Activated T-helper 17 cell treated with anti-CD3 and anti-CD28 coated beads, Interleukin-2, amount 50 U/mL, for 72 hours (primary cell): ENCODE measurements at regions not wholly inside any gene's neighbourhood (a gene's known extent, or its start where the extent isn't known, plus 50 kb on each side); places are given as distances from the start of the nearest gene placed in this dataset.
"Not testable (repeated sequence)": the region's sequence is repeated elsewhere in the genome, so short reads cannot be mapped to it uniquely, and the experiment has no call there.

ENCODE experiments used
- ATAC-seq: fragments of 150-1000 bp; cut with Tn5 transposase; replicated peaks from 2 replicates; pipeline ENCODE4 v1.10.0; 2021; ENCODE audit warnings: mild to moderate bottlenecking, moderate library complexity
- H3K27ac Mint-ChIP-seq: one replicate; pipeline ENCODE4 v1.8.0; 2022; ENCODE audit warnings: mixed read lengths
- H3K27me3 Mint-ChIP-seq: one replicate; pipeline ENCODE4 v1.8.0; 2022; ENCODE audit warnings: mixed read lengths
- H3K36me3 Mint-ChIP-seq: one replicate; pipeline ENCODE4 v1.8.0; 2022; ENCODE audit warnings: low read depth, mild to moderate bottlenecking, mixed read lengths
- H3K4me1 Mint-ChIP-seq: one replicate; pipeline ENCODE4 v1.8.0; 2022; ENCODE audit warnings: mixed read lengths
- H3K4me3 Mint-ChIP-seq: one replicate; pipeline ENCODE4 v1.8.0; 2022; ENCODE audit warnings: mild to moderate bottlenecking, mixed read lengths
- H3K9me3 Mint-ChIP-seq: one replicate; pipeline ENCODE4 v1.8.0; 2022; ENCODE audit warnings: mixed read lengths

GRCh38 chr2:167355821-167356220, 467.5 kb downstream of the XIRP2 start:
- no peak for ATAC-seq
- Mint-ChIP-seq H3K9me3 (peaks cover 5% of the 10 kb centered on the region), H3K27ac (no peak overlapping the region), H3K4me3 (no peak overlapping the region), H3K4me1 (no peaks in the 10 kb centered on the region), H3K27me3 (no peaks in the 10 kb centered on the region), H3K36me3 (no peaks in the 10 kb centered on the region)

- Mint-ChIP-seq H3K9me3 (peaks cover 5% of the 10 kb centered on the region), H3K4me1 (no peaks in the 10 kb centered on the region), H3K27me3 (no peaks in the 10 kb centered on the region), H3K4me3 (no peak overlapping the region), H3K36me3 (no peaks in the 10 kb centered on the region), H3K27ac (no peak overlapping the region)
- no peak for ATAC-seq
Observed at GRCh38 chr2:167353605-167354280, 465.5 kb downstream of the XIRP2 start.

- ATAC-seq: no peak
- Mint-ChIP-seq H3K36me3 (no peaks in the 10 kb centered on the region), H3K4me1 (no peaks in the 10 kb centered on the region), H3K27ac (no peak overlapping the region), H3K27me3 (no peaks in the 10 kb centered on the region), H3K9me3 (no peaks in the 10 kb centered on the region), H3K4me3 (no peak overlapping the region)
Observed at GRCh38 chr2:167345559-167345958, 457.3 kb downstream of the XIRP2 start.

GRCh38 chr2:167342769-167343168, 454.5 kb downstream of the XIRP2 start:
- Mint-ChIP-seq H3K36me3 (no peaks in the 10 kb centered on the region), H3K4me3 (no peak overlapping the region), H3K27me3 (no peaks in the 10 kb centered on the region), H3K4me1 (no peaks in the 10 kb centered on the region), H3K9me3 (no peaks in the 10 kb centered on the region), H3K27ac (no peak overlapping the region)
- no peak for ATAC-seq

GRCh38 chr2:167340322-167340721, 452.0 kb downstream of the XIRP2 start:
- H3K36me3 Mint-ChIP-seq: no peaks in the 10 kb centered on the region
- no peak overlapping the region for H3K27ac Mint-ChIP-seq
- no peak for ATAC-seq
- H3K27me3 Mint-ChIP-seq: no peaks in the 10 kb centered on the region
- no peaks in the 10 kb centered on the region for H3K4me1 Mint-ChIP-seq
- no peaks in the 10 kb centered on the region for H3K9me3 Mint-ChIP-seq
- no peak overlapping the region for H3K4me3 Mint-ChIP-seq

- Mint-ChIP-seq H3K4me1 (no peaks in the 10 kb centered on the region), H3K9me3 (no peaks in the 10 kb centered on the region), H3K27me3 (no peaks in the 10 kb centered on the region), H3K4me3 (no peak overlapping the region), H3K27ac (no peak overlapping the region), H3K36me3 (no peaks in the 10 kb centered on the region)
- ATAC-seq: no peak
Observed at GRCh38 chr2:167336213-167336612, 447.9 kb downstream of the XIRP2 start.

GRCh38 chr2:167335541-167335992, 447.3 kb downstream of the XIRP2 start:
- Mint-ChIP-seq H3K4me3 (no peak overlapping the region), H3K4me1 (no peaks in the 10 kb centered on the region), H3K36me3 (no peaks in the 10 kb centered on the region), H3K9me3 (no peaks in the 10 kb centered on the region), H3K27me3 (no peaks in the 10 kb centered on the region), H3K27ac (no peak overlapping the region)
- ATAC-seq: no peak

GRCh38 chr2:167334146-167334742, 446.0 kb downstream of the XIRP2 start:
- Mint-ChIP-seq H3K4me3 (no peak overlapping the region), H3K9me3 (peaks cover 4% of the 10 kb centered on the region), H3K27me3 (no peaks in the 10 kb centered on the region), H3K27ac (no peak overlapping the region), H3K36me3 (no peaks in the 10 kb centered on the region), H3K4me1 (no peaks in the 10 kb centered on the region)
- ATAC-seq: no peak

- no peaks in the 10 kb centered on the region for H3K27me3 Mint-ChIP-seq
- H3K9me3 Mint-ChIP-seq: peaks cover 4% of the 10 kb centered on the region
- H3K27ac Mint-ChIP-seq: no peak overlapping the region
- H3K36me3 Mint-ChIP-seq: no peaks in the 10 kb centered on the region
- no peak for ATAC-seq
- H3K4me3 Mint-ChIP-seq: no peak overlapping the region
- no peaks in the 10 kb centered on the region for H3K4me1 Mint-ChIP-seq
Observed at GRCh38 chr2:167333245-167333644, 445.0 kb downstream of the XIRP2 start.

- Mint-ChIP-seq H3K4me1 (no peaks in the 10 kb centered on the region), H3K27ac (no peak overlapping the region), H3K4me3 (no peak overlapping the region), H3K36me3 (no peaks in the 10 kb centered on the region), H3K9me3 (peaks cover 4% of the 10 kb centered on the region), H3K27me3 (no peaks in the 10 kb centered on the region)
- no peak for ATAC-seq
Observed at GRCh38 chr2:167332358-167332757, 444.1 kb downstream of the XIRP2 start.

GRCh38 chr2:167331636-167332232, 443.5 kb downstream of the XIRP2 start:
- Mint-ChIP-seq H3K4me3 (no peak overlapping the region), H3K27ac (no peak overlapping the region), H3K27me3 (no peaks in the 10 kb centered on the region), H3K9me3 (peaks cover 4% of the 10 kb centered on the region), H3K4me1 (no peaks in the 10 kb centered on the region), H3K36me3 (no peaks in the 10 kb centered on the region)
- no peak for ATAC-seq

- H3K27me3 Mint-ChIP-seq, H3K4me1 Mint-ChIP-seq, H3K36me3 Mint-ChIP-seq, H3K27ac Mint-ChIP-seq, ATAC-seq, H3K4me3 Mint-ChIP-seq, H3K9me3 Mint-ChIP-seq: not testable (repeated sequence)
Observed at GRCh38 chr2:167328808-167329207, 440.5 kb downstream of the XIRP2 start.

GRCh38 chr2:167322795-167323194, 434.5 kb downstream of the XIRP2 start:
- Mint-ChIP-seq H3K36me3 (no peaks in the 10 kb centered on the region), H3K4me1 (no peaks in the 10 kb centered on the region), H3K27me3 (no peaks in the 10 kb centered on the region), H3K9me3 (no peaks in the 10 kb centered on the region), H3K4me3 (no peak overlapping the region), H3K27ac (no peak overlapping the region)
- no peak for ATAC-seq

GRCh38 chr2:167318581-167318980, 430.3 kb downstream of the XIRP2 start:
- Mint-ChIP-seq H3K27ac (no peak overlapping the region), H3K4me3 (no peak overlapping the region), H3K4me1 (no peaks in the 10 kb centered on the region), H3K9me3 (no peaks in the 10 kb centered on the region), H3K27me3 (no peaks in the 10 kb centered on the region), H3K36me3 (no peaks in the 10 kb centered on the region)
- no peak for ATAC-seq

GRCh38 chr2:167310442-167310841, 422.2 kb downstream of the XIRP2 start:
- Mint-ChIP-seq H3K4me1 (no peaks in the 10 kb centered on the region), H3K27ac (no peak overlapping the region), H3K27me3 (peaks cover 7% of the 10 kb centered on the region), H3K9me3 (peaks cover 4% of the 10 kb centered on the region), H3K36me3 (no peaks in the 10 kb centered on the region), H3K4me3 (no peak overlapping the region)
- no peak for ATAC-seq
